Common myeloid progenitor, CD34-positive (primary cell): ENCODE measurements at regions not wholly inside any gene's neighbourhood (a gene's known extent, or its start where the extent isn't known, plus 50 kb on each side); places are given as distances from the start of the nearest gene placed in this dataset.

Experiments
- CTCF ChIA-PET: fragments of 350-600 bp; sonication (Branson Sonifier 250); formaldehyde crosslinking; loops from one replicate; lab custom pipeline; 2021; ENCODE audit warnings: antibody characterized with exemption; lab: Charles Lee
- POLR2A ChIA-PET: fragments of 350-600 bp; sonication (Branson Sonifier 250); formaldehyde crosslinking; loops from one replicate; lab custom pipeline; 2021; ENCODE audit warnings: antibody characterized with exemption; lab: Charles Lee
- DNase-seq, 3 donors: peaks; one replicate each; pipeline versions ENCODE4 v3.0.0 to v3.0.0-alpha.2; 2013
- H3K27ac ChIP-seq, 2 experiments: 1 replicate in 1 of 2; 2 replicates in 1 of 2; pipeline ENCODE4 v1.7.0; 2013; ENCODE audit warnings: inconsistent platforms in 2 of 2, low read length in 2 of 2, mild to moderate bottlenecking in 2 of 2, low read depth in 1 of 2, moderate library complexity in 1 of 2; ENCODE audit not compliant: severe bottlenecking in 2 of 2, insufficient read depth in 1 of 2, poor library complexity in 1 of 2
- H3K27me3 ChIP-seq, 5 experiments: replicated peaks in 2 of 5; 1 replicate in 3 of 5; 2 replicates in 2 of 5; pipeline versions ENCODE4 v1.6.1 to v1.7.0; 2013; ENCODE audit warnings: low read length in 4 of 5, mild to moderate bottlenecking in 2 of 5, moderate library complexity in 2 of 5, inconsistent platforms in 1 of 5; ENCODE audit not compliant: insufficient read depth in 5 of 5, control insufficient read depth in 4 of 5
- H3K36me3 ChIP-seq, 4 experiments: 1 replicate in 2 of 4; 2 replicates in 2 of 4; pipeline versions ENCODE4 v1.6.1 to v1.7.0; 2013; ENCODE audit warnings: low read length in 3 of 4, control low read depth in 1 of 4, mild to moderate bottlenecking in 1 of 4; ENCODE audit not compliant: control insufficient read depth in 4 of 4, insufficient read depth in 4 of 4
- H3K4me1 ChIP-seq, 4 experiments: 1 replicate in 3 of 4; 2 replicates in 1 of 4; pipeline versions ENCODE4 v1.6.1 to v1.7.1; 2013; ENCODE audit warnings: low read length in 3 of 4, mild to moderate bottlenecking in 3 of 4, control low read depth in 1 of 4, inconsistent platforms in 1 of 4, moderate library complexity in 1 of 4; ENCODE audit not compliant: control insufficient read depth in 4 of 4, insufficient read depth in 4 of 4; ENCODE audit errors: control extremely low read depth in 1 of 4
- H3K4me3 ChIP-seq, 7 experiments: 1 replicate in 4 of 7; 2 replicates in 3 of 7; pipeline versions ENCODE4 v1.5.1 to v1.7.0; 2013; ENCODE audit warnings: mild to moderate bottlenecking in 7 of 7, low read length in 6 of 7, moderate library complexity in 6 of 7, inconsistent platforms in 2 of 7, low read depth in 2 of 7, control low read depth in 1 of 7; ENCODE audit not compliant: insufficient read depth in 4 of 7, control insufficient read depth in 1 of 7; ENCODE audit errors: extremely low read depth in 1 of 7
- H3K9me3 ChIP-seq, 5 experiments: 1 replicate in 4 of 5; 2 replicates in 1 of 5; pipeline versions ENCODE4 v1.6.1 to v1.7.1; 2013; ENCODE audit warnings: low read length in 4 of 5, mild to moderate bottlenecking in 2 of 5, inconsistent platforms in 1 of 5, low read depth in 1 of 5, moderate library complexity in 1 of 5; ENCODE audit not compliant: control insufficient read depth in 4 of 5, insufficient read depth in 2 of 5; ENCODE audit errors: control extremely low read depth in 1 of 5
- WGBS: methylation state at CpG from one replicate; pipeline ENCODE4 v1.1.5; 2013; ENCODE audit not compliant: insufficient coverage; 5-methylcytosine and 5-hydroxymethylcytosine counted together

DNA sequence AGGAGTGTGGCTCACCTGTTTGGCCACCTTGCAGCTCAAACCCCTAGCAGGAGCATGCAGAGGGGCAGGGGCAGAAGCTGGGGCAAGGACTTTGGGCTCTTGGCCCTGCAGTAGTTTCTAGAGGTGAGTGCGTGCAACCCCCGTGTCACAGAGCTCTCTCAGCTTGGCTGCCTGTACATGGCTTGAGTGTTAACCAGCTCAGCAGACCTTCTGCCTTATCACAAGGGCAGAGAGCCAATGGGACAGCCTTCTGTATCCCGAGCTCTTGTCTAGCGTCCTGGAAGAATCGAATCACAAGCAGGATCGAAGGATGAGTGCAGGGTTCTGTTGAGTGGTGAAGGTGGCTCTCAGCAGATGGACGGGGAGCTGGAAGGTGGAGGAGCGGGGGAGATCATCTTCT is 120.3 kb upstream of the TMEM18 start:
- no peak overlapping the region for H3K4me3 ChIP-seq
- ChIA-PET POLR2A (no interaction called here), CTCF (interaction anchor here (0.9 kb wide), 1 partner anchor 11 kb away, joined by 3 read pairs; no protein-coding TSS in a partner anchor)
- H3K4me1 ChIP-seq: no peaks in the 10 kb centered on the region
- WGBS: 96% methylated on average over 8 of the region's 8 CpGs
- H3K27me3 ChIP-seq: peaks cover 0 to 5% (median 3%) of the 10 kb centered on the region in 5 experiments
- H3K36me3 ChIP-seq: no peaks in the 10 kb centered on the region
- DNase-seq: no peak
- no peak overlapping the region for H3K27ac ChIP-seq
- no peaks in the 10 kb centered on the region for H3K9me3 ChIP-seq

DNA sequence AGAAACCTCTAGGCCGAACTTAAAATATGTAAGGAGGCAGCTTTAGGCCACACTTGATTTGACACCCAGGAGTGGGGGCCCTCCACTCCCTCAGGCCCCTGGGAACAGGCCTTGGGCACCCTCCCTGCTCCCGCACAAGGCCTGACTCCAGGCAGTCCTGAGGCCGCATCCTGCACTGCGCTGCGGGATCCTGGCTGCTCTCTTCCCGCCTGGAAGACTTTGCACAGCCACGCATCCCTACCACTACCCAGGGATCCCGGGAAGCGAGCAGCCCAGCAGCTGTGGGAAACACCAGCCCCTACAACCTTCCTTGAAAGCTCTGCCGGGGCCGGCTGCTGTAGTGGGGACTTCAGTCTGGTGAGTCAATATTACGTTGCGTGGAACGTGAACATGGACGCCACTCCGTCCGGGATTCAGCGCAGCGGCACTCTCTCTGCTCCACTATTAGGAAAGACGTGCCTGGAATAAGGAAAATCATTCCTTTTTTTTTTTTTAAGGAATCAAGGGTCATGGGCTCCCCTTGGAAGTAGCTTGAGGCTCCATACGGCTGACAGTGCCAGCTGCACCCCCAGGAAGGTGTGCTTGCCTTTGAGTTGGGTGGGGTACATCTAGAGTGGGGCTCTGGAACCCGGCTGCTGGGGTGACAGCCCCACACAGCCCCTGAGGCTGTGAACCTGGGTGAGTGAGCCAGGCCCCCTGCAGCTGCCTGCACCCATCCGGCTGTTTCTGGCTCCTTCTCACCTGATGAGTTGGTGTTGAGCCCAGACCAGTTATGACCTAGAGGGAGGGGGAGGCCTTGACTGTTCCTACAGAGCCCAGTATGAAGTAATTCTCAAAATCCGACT is 119.2 kb upstream of the TMEM18 start:
- ChIA-PET POLR2A (no interaction called here), CTCF (no interaction called here)
- 98% methylated on average over 21 of the region's 24 CpGs for WGBS
- no peaks in the 10 kb centered on the region for H3K4me1 ChIP-seq
- no peak overlapping the region for H3K27ac ChIP-seq
- no peaks in the 10 kb centered on the region for H3K9me3 ChIP-seq
- H3K36me3 ChIP-seq: no peaks in the 10 kb centered on the region
- no peak for DNase-seq
- no peak overlapping the region for H3K4me3 ChIP-seq
- H3K27me3 ChIP-seq: peaks cover 0 to 5% (median 3%) of the 10 kb centered on the region in 5 experiments

DNA sequence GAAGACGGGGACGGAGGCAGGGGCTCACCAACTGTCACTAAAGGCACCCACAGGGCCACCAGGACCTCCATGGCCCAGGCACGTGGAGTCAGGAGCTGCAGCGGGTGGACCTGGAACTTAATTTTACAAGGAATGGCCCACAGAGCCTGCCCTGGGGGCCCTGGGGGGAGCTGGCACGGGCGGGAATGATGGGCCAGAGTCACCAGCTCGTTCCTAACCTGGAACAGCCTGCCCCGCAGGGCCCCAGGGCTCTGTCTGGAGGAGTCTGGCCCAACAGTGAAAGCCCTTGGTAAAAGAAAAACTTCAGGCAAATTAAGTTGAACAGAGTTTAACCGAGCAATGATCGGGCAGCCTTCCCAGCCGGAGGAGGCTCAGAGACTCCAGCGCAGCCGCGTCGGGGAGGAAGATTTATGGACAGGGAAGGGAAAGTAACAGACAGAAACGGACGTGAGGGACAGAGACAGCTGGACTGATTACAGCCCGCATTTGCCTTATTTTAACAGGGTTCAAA is 118.4 kb upstream of the TMEM18 start:
- ChIA-PET POLR2A (no interaction called here), CTCF (no interaction called here)
- Histone ChIP-seq H3K27me3 (peaks cover 0 to 5% (median 3%) of the 10 kb centered on the region in 5 experiments), H3K4me3 (no peak overlapping the region), H3K36me3 (no peaks in the 10 kb centered on the region), H3K9me3 (peaks cover 0 to 3% (median under 1%) of the 10 kb centered on the region in 5 experiments), H3K4me1 (no peaks in the 10 kb centered on the region), H3K27ac (no peak overlapping the region)
- DNase-seq: no peak
- WGBS: 83% methylated on average over 18 of the region's 18 CpGs

DNA sequence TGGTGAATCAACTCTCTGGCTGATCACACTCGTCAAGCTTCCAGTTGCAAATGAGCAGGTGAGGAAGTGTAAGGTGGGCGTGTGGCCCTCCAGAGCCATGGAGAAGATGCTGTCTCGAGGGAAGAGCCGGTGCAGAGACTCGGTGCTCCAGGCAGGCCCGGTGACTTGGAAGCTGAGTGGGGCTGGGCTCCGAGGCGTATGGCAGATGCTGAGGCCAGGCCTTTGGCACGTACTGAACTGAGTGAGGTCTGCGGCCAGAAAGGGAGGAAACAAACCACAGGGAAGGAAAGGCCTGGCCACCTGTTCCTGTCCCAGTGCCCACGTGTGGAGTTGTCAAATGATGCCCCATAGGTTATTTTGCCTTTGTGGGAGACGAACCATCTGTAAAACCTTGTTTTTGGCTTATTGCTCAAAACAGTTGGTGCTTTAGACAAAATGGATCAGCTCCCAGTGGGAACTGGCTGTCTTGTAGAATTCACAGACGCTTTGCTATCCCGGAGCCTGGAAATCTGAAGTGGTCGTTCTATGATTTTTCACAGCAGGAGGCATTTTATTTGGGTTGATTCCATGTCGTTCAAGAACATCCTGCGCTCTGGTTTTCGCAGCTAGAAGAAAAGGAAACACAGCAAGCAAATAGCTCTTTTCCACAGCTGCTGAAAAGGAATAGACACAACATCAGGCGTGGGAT is 117.5 kb upstream of the TMEM18 start:
- Histone ChIP-seq H3K27ac (no peak overlapping the region), H3K4me3 (no peak overlapping the region), H3K9me3 (peaks cover 0 to 10% (median 3%) of the 10 kb centered on the region in 5 experiments), H3K27me3 (peaks cover 0 to 5% (median 3%) of the 10 kb centered on the region in 5 experiments), H3K4me1 (no peaks in the 10 kb centered on the region), H3K36me3 (no peaks in the 10 kb centered on the region)
- no peak for DNase-seq
- 81% methylated on average over 19 of the region's 19 CpGs for WGBS
- POLR2A ChIA-PET: no interaction called here
- CTCF ChIA-PET: no interaction called here

DNA sequence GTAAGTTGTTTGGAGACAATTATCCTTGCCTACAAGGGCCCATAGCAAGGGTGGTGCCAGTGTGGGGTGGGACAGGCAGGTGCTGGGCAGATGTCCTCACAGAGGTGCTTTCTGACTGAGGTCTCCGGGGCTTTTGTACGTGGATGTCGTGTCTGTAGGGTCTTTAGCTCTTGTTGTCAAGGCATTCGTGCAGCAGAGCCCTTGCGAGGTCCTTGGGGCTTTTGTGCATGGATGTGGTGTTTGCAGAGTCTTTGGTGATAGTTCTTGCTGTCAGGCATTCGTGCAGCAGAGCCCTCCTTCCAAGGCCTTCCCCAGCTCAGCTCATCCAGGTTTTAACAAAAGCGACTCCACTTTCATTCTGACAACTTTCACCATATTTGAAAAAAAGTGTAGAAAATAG is 116.0 kb upstream of the TMEM18 start:
- Histone ChIP-seq H3K27ac (no peak overlapping the region), H3K9me3 (peaks cover 0 to 14% (median 3%) of the 10 kb centered on the region in 5 experiments), H3K4me3 (no peak overlapping the region), H3K4me1 (no peaks in the 10 kb centered on the region), H3K27me3 (peaks cover 0 to 5% (median 3%) of the 10 kb centered on the region in 5 experiments), H3K36me3 (no peaks in the 10 kb centered on the region)
- ChIA-PET CTCF (no interaction called here), POLR2A (no interaction called here)
- 100% methylated on average over 3 of the region's 7 CpGs for WGBS
- DNase-seq: no peak

DNA sequence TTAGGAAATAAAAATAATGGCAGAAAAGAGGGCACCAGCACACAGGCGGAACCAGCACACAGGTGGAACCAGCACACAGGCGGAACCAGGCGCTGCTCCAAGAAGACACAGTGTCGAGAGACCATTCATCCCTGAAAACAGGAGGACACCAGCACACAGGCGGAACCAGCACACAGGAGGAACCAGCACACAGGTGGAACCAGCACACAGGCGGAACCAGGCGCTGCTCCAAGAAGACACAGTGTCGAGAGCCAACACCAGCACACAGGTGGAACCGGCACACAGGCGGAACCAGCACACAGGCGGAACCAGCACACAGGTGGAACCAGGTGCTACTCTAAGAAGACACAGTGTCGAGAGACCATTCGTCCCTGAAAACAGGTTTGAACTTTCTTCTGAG is 115.5 kb upstream of the TMEM18 start:
- Histone ChIP-seq H3K27me3 (peaks cover 0 to 5% (median under 1%) of the 10 kb centered on the region in 5 experiments), H3K27ac (no peak overlapping the region), H3K4me3 (no peak overlapping the region), H3K9me3 (peaks cover 0 to 14% (median 3%) of the 10 kb centered on the region in 5 experiments), H3K36me3 (no peaks in the 10 kb centered on the region), H3K4me1 (no peaks in the 10 kb centered on the region)
- ChIA-PET POLR2A (no interaction called here), CTCF (no interaction called here)
- no peak for DNase-seq
- WGBS: 95% methylated on average over 13 of the region's 13 CpGs
